ENCODE measurements at regions not wholly inside any gene's neighbourhood (a gene's known extent, or its start where the extent isn't known, plus 50 kb on each side); places are given as distances from the start of the nearest gene placed in this dataset.
"Not testable (repeated sequence)": the region's sequence is repeated elsewhere in the genome, so short reads cannot be mapped to it uniquely, and the experiment has no call there.

GRCh38 chr3:102688556-102688930 is 253.7 kb downstream of the ZPLD1 start:
- DNase-seq, result no peak

- no peak for DNase-seq
Observed at GRCh38 chr3:102691507-102691906, 256.7 kb downstream of the ZPLD1 start.

GRCh38 chr3:102699104-102699818 is 264.4 kb downstream of the ZPLD1 start:
- DNase-seq, result no peak

DNA sequence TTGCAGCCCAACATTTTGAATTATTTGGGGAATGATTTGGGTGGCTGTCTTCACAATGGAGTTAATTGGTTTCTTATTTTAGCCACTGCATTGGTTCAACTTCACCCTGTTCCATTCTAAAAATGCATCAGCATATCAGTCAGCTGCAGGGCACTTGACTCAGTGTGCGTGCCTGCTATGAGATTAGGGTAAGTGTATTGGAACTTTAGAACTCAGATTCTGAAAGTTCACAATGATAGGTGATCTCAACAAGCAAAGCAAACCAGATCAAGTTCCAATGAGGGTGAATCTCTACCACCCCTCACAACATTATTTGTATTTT is 265.0 kb downstream of the ZPLD1 start:
- no peak for DNase-seq

GRCh38 chr3:102712896-102713295 is 278.1 kb downstream of the ZPLD1 start:
- DNase-seq, result no peak

GRCh38 chr3:102714567-102714966 is 279.8 kb downstream of the ZPLD1 start:
- no peak for DNase-seq

GRCh38 chr3:102715030-102715697 is 280.3 kb downstream of the ZPLD1 start:
- DNase-seq, result no peak

DNA sequence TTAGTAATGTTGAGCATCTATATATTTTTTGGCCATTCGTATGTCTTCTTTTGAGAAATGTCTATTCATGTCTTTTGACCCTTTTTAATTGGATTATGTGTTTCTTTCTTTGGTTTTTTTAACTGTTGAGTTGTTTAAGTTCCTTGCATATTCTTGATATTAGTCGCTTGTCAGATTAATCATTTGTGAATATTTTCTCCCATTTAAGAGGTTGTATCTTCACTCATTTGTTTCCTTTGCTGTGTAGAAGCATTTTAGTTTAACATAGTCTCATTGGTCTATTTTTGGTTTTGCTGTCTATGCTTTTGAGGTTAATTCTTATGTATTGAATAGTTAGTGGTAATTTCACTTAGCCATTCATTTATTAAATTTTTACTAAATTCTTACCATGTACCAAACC is 283.8 kb downstream of the ZPLD1 start:
- no peak for DNase-seq

GRCh38 chr3:102722317-102722716 is 287.5 kb downstream of the ZPLD1 start:
- no peak for DNase-seq

DNA sequence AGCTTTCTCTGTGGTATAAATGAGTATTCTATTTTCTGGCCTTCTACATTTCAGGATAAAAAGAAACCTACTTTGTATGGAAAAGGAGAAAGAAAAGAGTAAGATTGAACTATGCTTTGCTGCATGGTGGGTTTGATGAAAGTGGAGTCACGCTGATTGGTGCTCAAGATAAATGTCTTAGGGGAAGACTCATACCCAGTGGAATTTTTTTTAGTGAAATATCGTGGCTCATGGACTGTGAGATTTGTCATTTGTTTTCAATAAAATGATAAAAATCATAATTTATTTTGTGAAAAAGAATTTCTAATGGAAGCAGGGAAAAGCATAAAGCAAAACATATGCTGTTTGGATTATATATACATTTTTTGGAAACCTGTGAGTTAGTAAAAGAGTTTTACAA is 292.5 kb downstream of the ZPLD1 start:
- no peak for DNase-seq

DNA sequence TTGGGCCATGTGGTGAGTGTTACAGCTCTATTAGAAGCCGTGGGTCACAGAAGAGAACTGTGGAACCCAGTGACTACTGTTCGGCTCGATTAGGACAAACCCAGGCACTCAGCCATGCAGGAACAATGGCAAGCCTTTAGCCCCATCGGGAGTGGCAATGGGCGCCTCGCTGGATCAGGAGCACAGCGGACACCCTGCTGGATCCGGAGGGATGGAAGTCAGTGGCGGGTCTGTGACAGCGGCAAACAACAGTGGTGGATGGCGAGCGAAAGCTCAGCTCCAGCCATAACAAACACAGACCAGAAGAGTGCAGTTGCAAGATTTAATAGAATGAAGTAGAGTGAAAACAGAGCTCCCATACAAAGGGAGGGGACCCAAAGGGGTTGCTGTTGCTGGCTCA is 297.8 kb downstream of the ZPLD1 start:
- not testable (repeated sequence) for DNase-seq

GRCh38 chr3:102733791-102734563 is 299.2 kb downstream of the ZPLD1 start:
- DNase-seq, result no peak

DNA sequence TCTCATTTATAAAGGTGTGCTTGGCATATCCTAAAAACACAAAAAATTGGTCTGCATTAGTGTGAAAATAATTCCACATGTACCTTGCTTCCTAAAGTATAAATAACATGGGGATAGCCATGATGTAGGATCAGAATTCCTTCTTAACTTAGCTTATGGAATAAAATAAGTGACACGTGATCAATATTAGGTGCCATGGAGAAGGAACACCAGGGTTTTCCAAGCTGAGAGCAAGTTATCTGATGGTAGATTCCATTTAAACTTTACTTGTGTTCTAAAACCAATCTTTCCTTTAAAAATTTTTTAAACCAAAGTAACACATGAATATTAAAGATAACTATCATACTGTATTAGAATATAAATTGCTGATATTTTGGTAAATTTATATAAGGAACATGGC is 300.5 kb downstream of the ZPLD1 start:
- DNase-seq, result no peak

GRCh38 chr3:102736288-102736974 is 301.6 kb downstream of the ZPLD1 start:
- no peak for DNase-seq

DNA sequence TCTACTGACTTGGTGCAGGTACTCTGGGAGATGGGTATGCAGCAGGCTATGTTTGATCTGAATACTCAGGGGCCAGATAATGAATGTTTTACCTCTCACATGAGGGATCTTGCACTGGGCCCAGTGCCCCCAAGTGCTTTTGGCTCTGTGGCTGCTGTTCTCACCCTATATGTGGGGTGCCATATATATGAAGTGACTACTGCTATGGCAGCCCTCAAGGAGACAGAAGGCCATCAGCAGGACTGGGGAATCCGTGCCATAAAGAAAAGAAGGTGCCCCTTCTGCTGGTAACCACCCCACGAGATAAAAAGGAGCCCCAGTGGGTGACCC is 302.1 kb downstream of the ZPLD1 start:
- DNase-seq, result no peak

DNA sequence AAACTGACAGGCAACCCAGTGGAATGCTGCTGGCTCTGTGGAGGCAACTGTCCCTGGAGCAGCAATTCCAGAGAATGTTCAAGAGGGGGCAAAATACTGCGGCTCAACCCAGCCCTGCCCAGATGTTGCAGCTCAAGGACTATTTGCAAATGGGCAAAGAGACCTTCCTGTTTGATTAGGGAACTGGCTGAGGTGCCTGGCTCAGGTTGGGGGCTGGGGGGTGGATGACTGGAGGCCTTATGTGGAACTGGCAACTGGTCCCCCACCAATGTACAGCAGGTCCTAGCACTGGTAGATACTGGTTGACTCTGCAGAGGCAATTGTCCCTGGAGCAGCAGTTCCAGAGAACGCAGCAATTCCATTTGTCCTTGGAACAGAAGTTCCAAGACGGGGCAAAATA is 302.5 kb downstream of the ZPLD1 start:
- DNase-seq, result no peak

GRCh38 chr3:102741105-102741504 is 306.3 kb downstream of the ZPLD1 start:
- no peak for DNase-seq

- no peak for DNase-seq
Observed at GRCh38 chr3:102741694-102742093, 306.9 kb downstream of the ZPLD1 start.

GRCh38 chr3:102745881-102746280 is 311.1 kb downstream of the ZPLD1 start:
- no peak for DNase-seq

- no peak for DNase-seq
Observed at GRCh38 chr3:102747611-102748010, 312.8 kb downstream of the ZPLD1 start.

DNA sequence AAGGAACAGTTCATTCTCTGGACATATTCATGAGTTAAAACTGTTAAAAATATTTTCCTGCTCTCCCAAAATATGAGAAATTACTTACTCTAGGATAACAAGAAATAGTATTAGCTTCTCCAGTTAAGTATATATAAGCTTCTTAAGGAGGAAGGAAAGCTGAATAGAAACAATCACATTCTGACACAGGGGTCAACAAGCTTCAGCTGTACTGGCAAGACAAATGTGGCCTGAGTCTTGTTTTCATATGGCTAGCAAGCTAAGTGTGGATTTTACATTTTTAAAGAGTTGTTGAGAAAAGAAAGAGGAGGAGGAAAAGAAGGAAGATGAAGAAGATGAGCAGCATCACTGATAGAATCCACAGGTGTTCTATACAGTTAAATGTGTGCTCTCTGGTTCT is 313.8 kb downstream of the ZPLD1 start:
- DNase-seq, result no peak

- no peak for DNase-seq
Observed at GRCh38 chr3:102750322-102750721, 315.5 kb downstream of the ZPLD1 start.

DNA sequence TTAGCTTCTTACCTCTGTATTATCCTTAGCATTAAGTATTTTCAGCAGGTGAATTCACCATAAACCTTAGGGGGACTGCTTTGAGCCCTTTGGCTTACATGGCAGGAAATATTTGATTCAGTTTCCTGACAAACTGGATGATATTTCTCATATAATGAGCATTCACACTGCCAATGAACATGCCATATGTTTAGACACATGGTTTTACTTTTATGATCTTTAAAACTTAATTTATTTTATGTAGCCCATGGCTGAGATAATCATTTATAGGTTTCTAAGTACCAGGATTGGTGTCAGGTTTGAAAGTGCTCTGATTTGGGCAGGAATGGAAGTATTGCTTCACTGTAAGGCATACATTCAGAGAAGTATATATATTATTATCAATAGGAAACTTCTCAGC is 319.1 kb downstream of the ZPLD1 start:
- DNase-seq, result no peak

GRCh38 chr3:102756706-102757105 is 321.9 kb downstream of the ZPLD1 start:
- DNase-seq, result no peak
